ENCODE measurements at regions not wholly inside any gene's neighbourhood (a gene's known extent, or its start where the extent isn't known, plus 50 kb on each side); places are given as distances from the start of the nearest gene placed in this dataset.

DNA sequence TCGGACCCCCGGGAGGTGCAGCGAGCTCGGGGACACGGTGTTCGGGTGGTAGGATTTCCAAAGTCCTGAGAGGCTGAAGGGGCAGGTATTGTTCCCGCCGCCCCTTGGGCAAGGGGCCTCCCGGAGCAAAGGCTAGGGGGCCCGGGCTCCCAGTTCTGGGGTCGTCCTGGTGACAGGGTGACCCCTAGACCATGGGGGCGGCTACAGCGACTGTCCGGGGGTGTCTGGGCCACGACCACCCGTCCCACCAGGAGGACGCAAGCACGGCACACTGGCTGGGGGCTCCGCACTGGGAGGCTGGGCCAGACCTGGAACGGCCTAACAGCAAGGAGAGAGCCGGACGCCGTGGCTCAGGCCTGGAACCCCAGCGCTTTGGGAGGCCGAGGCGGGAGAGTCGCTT is 55.6 kb downstream of the PRR18 start:
- TF ChIP-seq, protein P1, sequence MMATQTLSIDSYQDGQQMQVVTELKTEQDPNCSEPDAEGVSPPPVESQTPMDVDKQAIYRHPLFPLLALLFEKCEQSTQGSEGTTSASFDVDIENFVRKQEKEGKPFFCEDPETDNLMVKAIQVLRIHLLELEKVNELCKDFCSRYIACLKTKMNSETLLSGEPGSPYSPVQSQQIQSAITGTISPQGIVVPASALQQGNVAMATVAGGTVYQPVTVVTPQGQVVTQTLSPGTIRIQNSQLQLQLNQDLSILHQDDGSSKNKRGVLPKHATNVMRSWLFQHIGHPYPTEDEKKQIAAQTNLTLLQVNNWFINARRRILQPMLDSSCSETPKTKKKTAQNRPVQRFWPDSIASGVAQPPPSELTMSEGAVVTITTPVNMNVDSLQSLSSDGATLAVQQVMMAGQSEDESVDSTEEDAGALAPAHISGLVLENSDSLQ (IDR thresholded peaks at IDR 0.05), result no peak
- no peak for TF ChIP-seq FOXK2 (IDR thresholded peaks at IDR 0.05)
- no peak for TF ChIP-seq ZNF384 (IDR thresholded peaks at IDR 0.05)
- no peak for TF ChIP-seq FOXA1 (IDR thresholded peaks at IDR 0.05)
- no peak for TF ChIP-seq SP1 (IDR thresholded peaks at IDR 0.05)
- TF ChIP-seq NFRKB (IDR thresholded peaks at IDR 0.05), result no peak
- TF ChIP-seq ELF4 (IDR thresholded peaks at IDR 0.05), result no peak
- no peak for TF ChIP-seq BHLHE40 (IDR thresholded peaks at IDR 0.05; ENCODE audit: borderline replicate concordance)
- no peak for TF ChIP-seq ARNT (IDR thresholded peaks at IDR 0.05)
- TF ChIP-seq TARDBP (IDR thresholded peaks at IDR 0.05), result no peak
- TF ChIP-seq FOXM1 (IDR thresholded peaks at IDR 0.05; ENCODE audit: borderline replicate concordance), result no peak
- no peak for TF ChIP-seq SUZ12 (IDR thresholded peaks at IDR 0.05)
- TF ChIP-seq HDGF (IDR thresholded peaks at IDR 0.05; ENCODE audit: borderline replicate concordance), result no peak

Measured in HEK293T (cell line).